MCF 10A (cell line): ENCODE measurements at regions not wholly inside any gene's neighbourhood (a gene's known extent, or its start where the extent isn't known, plus 50 kb on each side); places are given as distances from the start of the nearest gene placed in this dataset.
"Not testable (repeated sequence)": the region's sequence is repeated elsewhere in the genome, so short reads cannot be mapped to it uniquely, and the experiment has no call there.

Experiments used
- BruUV-seq: library from RNA; stranded (reverse); fragments of 400-500 nt; replicated peaks from 2 replicates; lab custom pipeline; 2021; lab: Mats Ljungman, UMichigan
- CTCF ChIA-PET: fragments of 300-600 bp; sonication (Branson Sonifier 250); formaldehyde crosslinking; extraction: SDS; loops from one replicate; lab custom pipeline; 2021; ENCODE audit warnings: antibody characterized with exemption, inconsistent platforms; lab: Yijun Ruan, JAX
- POLR2A ChIA-PET: fragments of 300-600, 350-650 bp; sonication (Branson Sonifier 250); formaldehyde crosslinking; extraction: SDS; loops from one replicate; lab custom pipeline; 2020; ENCODE audit warnings: antibody characterized with exemption, inconsistent platforms; lab: Yijun Ruan, JAX
- DNase-seq: peaks from one replicate; pipeline ENCODE4 v3.0.0-alpha.2; 2018; ENCODE audit not compliant: unreplicated experiment
- H3K27ac Mint-ChIP-seq: one replicate; pipeline ENCODE4 v1.8.0; 2022; ENCODE audit warnings: mild to moderate bottlenecking, low read depth, mixed read lengths; ENCODE audit not compliant: unreplicated experiment
- H3K27me3 Mint-ChIP-seq: one replicate; pipeline ENCODE4 v1.8.0; 2022; ENCODE audit warnings: mixed read lengths; ENCODE audit not compliant: insufficient read depth, unreplicated experiment
- H3K36me3 Mint-ChIP-seq: one replicate; pipeline ENCODE4 v1.8.0; 2022; ENCODE audit warnings: mild to moderate bottlenecking, moderate library complexity, mixed read lengths; ENCODE audit not compliant: insufficient read depth, unreplicated experiment
- H3K4me1 Mint-ChIP-seq: one replicate; pipeline ENCODE4 v1.8.0; 2022; ENCODE audit warnings: mixed read lengths; ENCODE audit not compliant: insufficient read depth, unreplicated experiment
- H3K4me3 Mint-ChIP-seq: one replicate; pipeline ENCODE4 v1.8.0; 2022; ENCODE audit warnings: mild to moderate bottlenecking, moderate library complexity, mixed read lengths; ENCODE audit not compliant: unreplicated experiment
- H3K9me3 Mint-ChIP-seq: one replicate; pipeline ENCODE4 v1.8.0; 2022; ENCODE audit warnings: mixed read lengths; ENCODE audit not compliant: unreplicated experiment
- intact Hi-C: fragments of 100-400 bp; cut with micrococcal nuclease; formaldehyde crosslinking; loops from 2 replicates; pipeline ENCODE4 v1.14.1; 2022
- TF ChIP-seq, protein P1 (sequence below): fragments of 200-600 bp; IDR thresholded peaks from one replicate; pipeline ENCODE4 v1.8.0; 2022; ENCODE audit warnings: antibody characterized with exemption, mild to moderate bottlenecking; ENCODE audit not compliant: unreplicated experiment

DNA sequence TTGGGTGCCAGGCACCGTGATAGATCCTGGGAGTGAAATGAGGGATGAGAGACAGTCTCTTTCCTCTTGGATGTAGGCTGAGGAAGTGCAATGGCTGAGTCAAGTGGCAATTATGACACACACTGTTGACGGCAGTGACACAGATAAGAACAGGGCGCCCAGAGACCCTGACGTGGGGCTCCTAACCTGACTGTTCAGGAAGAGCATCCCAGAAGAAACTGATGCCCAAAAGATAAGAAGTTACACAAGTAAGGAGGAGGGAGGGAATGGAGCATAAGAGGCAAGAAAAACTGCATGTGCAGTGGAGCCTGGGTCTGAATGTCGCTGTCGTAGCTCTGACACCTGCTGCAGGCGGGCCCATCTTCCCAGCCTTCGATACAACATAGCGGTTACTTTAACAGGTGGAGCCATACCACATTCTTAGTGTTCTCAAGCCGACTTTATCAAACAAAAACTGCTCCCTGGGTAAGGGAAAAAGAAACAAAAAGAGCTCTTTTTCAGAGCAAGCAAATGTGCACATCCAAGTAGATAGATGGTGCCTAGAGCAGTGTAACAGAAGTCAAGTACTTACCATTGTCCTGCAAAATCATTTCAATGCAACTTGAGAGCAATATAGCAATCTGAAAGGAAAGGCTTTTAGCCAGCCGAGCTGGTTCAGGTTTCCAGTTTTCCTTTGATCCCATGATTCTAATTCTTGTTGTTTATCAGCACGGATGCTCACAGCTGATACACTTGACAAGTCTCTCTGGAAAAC lies 463.9 kb upstream of the JARID2 start:
- no peaks in the 10 kb centered on the region for H3K4me1 Mint-ChIP-seq
- H3K27ac Mint-ChIP-seq = no peak overlapping the region
- TF ChIP-seq, protein P1, sequence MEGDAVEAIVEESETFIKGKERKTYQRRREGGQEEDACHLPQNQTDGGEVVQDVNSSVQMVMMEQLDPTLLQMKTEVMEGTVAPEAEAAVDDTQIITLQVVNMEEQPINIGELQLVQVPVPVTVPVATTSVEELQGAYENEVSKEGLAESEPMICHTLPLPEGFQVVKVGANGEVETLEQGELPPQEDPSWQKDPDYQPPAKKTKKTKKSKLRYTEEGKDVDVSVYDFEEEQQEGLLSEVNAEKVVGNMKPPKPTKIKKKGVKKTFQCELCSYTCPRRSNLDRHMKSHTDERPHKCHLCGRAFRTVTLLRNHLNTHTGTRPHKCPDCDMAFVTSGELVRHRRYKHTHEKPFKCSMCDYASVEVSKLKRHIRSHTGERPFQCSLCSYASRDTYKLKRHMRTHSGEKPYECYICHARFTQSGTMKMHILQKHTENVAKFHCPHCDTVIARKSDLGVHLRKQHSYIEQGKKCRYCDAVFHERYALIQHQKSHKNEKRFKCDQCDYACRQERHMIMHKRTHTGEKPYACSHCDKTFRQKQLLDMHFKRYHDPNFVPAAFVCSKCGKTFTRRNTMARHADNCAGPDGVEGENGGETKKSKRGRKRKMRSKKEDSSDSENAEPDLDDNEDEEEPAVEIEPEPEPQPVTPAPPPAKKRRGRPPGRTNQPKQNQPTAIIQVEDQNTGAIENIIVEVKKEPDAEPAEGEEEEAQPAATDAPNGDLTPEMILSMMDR = no peak
- CTCF ChIA-PET = interaction anchor here (0.6 kb wide), 1 partner anchor 742 kb away, joined by 3 read pairs; no protein-coding TSS in a partner anchor
- POLR2A ChIA-PET = interaction anchor here (1.5 kb wide), 1 partner anchor 10 kb away, joined by 3 read pairs; no protein-coding TSS in a partner anchor
- DNase-seq = no peak
- intact Hi-C loops = no loop called here
- H3K27me3 Mint-ChIP-seq = no peaks in the 10 kb centered on the region
- no peaks in the 10 kb centered on the region for H3K36me3 Mint-ChIP-seq
- no TSS peak for BruUV-seq
- H3K4me3 Mint-ChIP-seq = no peak overlapping the region
- H3K9me3 Mint-ChIP-seq = no peaks in the 10 kb centered on the region

DNA sequence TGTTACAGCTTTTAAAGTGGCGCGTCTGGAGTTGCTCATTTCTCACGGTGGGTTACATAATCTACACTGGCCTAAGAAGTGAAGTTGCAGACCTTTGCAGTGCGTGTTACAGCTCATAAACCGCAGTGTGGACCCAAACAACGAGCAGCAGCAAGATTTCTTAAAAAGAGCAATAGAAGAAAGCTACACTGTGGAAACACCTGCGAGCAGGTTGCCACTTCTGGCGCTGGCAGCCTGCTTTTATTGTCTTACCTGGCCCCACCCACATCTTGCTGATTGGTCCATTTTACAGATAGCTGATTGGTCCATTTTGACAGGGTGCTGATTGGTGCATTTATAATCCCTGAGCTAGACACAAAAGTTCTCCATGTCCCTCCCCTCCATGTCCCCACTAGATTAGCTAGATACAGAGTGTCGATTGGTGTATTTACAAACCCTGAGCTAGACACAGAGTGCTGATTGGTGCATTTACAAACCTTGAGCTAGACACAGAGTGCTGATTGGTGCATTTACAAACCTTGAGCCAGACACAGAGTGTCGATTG lies 462.9 kb upstream of the JARID2 start:
- not testable (repeated sequence) for BruUV-seq

DNA sequence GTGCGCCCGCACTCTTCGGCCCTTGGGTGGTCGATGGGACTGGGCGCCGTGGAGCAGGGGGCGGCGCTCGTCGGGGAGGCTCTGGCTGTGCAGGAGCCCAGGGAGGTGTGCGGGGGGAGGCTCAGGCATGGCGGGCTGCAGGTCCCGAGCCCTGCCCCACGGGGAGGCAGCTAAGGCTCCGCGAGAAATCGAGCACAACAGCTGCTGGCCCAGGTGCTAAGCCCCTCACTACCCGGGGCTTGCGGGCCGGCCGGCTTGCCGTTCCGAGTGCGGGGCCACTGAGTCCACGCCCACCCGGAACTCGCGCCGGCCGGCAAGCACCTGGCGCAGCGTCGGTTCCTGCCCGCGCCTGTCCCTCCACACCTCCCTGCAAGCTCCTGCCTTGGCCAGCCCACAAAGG lies 462.3 kb upstream of the JARID2 start:
- no peaks in the 10 kb centered on the region for H3K4me1 Mint-ChIP-seq
- intact Hi-C loops = no loop called here
- no peaks in the 10 kb centered on the region for H3K36me3 Mint-ChIP-seq
- H3K9me3 Mint-ChIP-seq = no peaks in the 10 kb centered on the region
- ChIA-PET POLR2A (interaction anchor here (1.5 kb wide), 1 partner anchor 8 kb away, joined by 3 read pairs; no protein-coding TSS in a partner anchor), CTCF (no interaction called here)
- no peaks in the 10 kb centered on the region for H3K27me3 Mint-ChIP-seq
- BruUV-seq = no TSS peak
- no peak for DNase-seq
- H3K4me3 Mint-ChIP-seq = no peak overlapping the region
- no peak overlapping the region for H3K27ac Mint-ChIP-seq
- TF ChIP-seq, protein P1 = no peak

More for the DNA sequence above, 462.9 kb upstream of the JARID2 start:
- H3K4me1 Mint-ChIP-seq, CTCF ChIA-PET, H3K4me3 Mint-ChIP-seq, H3K27ac Mint-ChIP-seq, DNase-seq, intact Hi-C loops, H3K27me3 Mint-ChIP-seq, H3K36me3 Mint-ChIP-seq, H3K9me3 Mint-ChIP-seq: not testable (repeated sequence)
- POLR2A ChIA-PET = interaction anchor here (1.5 kb wide), 1 partner anchor 9 kb away, joined by 3 read pairs; no protein-coding TSS in a partner anchor

DNA sequence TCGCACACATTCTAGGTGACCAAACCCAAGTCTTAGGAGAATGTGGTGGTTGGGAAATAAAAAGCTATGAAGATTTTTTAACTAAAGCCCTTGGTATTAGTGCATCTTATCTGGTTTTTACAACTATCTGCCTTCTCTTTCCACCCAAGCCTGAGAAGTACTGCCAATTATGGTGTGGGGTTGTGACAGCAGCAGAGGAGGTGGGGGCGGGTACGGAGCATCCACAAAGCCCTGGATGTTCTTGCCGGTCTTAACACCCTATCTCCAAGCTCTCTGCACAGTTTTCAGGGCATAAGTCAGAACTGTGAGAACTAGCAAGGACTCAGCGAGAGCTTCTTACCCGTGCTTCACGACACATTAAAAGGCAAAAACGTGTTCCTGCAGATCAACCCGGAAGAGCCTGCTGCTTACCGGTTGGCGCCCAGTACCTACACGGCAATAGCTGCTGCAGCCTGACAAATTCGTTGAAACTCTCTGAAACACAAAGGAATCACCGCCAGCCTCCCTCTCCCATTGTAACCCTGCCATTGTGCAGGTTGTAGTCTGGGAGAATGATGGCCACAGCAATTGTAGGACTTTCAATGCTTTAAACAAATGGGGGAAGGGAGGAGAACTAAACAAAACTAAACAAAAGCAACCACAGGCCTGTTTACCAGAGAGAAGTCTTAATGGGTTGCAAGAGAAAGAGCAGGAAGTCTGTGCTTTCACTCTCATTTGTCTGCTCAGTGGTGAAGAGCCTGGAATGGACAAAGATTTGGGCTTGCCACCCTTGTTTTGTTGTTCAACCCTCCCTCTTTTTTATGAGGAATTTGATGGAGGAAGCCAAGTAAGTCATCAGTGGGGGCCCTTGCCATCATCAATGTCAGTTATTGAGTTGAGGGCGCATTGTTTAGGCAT lies 461.0 kb upstream of the JARID2 start:
- H3K4me3 Mint-ChIP-seq = no peak overlapping the region
- intact Hi-C loops = no loop called here
- POLR2A ChIA-PET = no interaction called here
- no peaks in the 10 kb centered on the region for H3K27me3 Mint-ChIP-seq
- H3K36me3 Mint-ChIP-seq = no peaks in the 10 kb centered on the region
- no peak for DNase-seq
- no peaks in the 10 kb centered on the region for H3K9me3 Mint-ChIP-seq
- TF ChIP-seq, protein P1 = no peak
- BruUV-seq = no TSS peak
- CTCF ChIA-PET = interaction anchor here (0.6 to 0.7 kb wide), 3 partner anchors 33 to 329 kb away, joined by 3 read pairs; no protein-coding TSS in a partner anchor
- H3K27ac Mint-ChIP-seq = no peak overlapping the region
- H3K4me1 Mint-ChIP-seq = no peaks in the 10 kb centered on the region
